ENCODE measurements at regions not wholly inside any gene's neighbourhood (a gene's known extent, or its start where the extent isn't known, plus 50 kb on each side); places are given as distances from the start of the nearest gene placed in this dataset.
"Not testable (repeated sequence)": the region's sequence is repeated elsewhere in the genome, so short reads cannot be mapped to it uniquely, and the experiment has no call there.

GRCh38 chr6:166877906-166878305 lies 78.4 kb downstream of the RNASET2 start:
- DNase-seq, result no peak

GRCh38 chr6:166877349-166877748 lies 79.0 kb downstream of the RNASET2 start:
- no peak for DNase-seq

- no peak for DNase-seq
These were observed 83.8 kb downstream of the RNASET2 start for GRCh38 chr6:166872531-166873009.

- DNase-seq, result no peak
These were observed 85.6 kb downstream of the RNASET2 start for GRCh38 chr6:166870602-166871208.

- DNase-seq, result no peak
These were observed 89.3 kb downstream of the RNASET2 start for GRCh38 chr6:166866839-166867637.

GRCh38 chr6:166864333-166864732 lies 92.0 kb downstream of the RNASET2 start:
- no peak for DNase-seq

GRCh38 chr6:166862978-166863530 lies 93.3 kb downstream of the RNASET2 start:
- no peak for DNase-seq

GRCh38 chr6:166862287-166862977 lies 93.9 kb downstream of the RNASET2 start:
- DNase-seq, result peak; percentile 17

- DNase-seq, result no peak
These were observed 94.4 kb downstream of the RNASET2 start for GRCh38 chr6:166861961-166862286.

- DNase-seq, result no peak
These were observed 95.0 kb downstream of the RNASET2 start for GRCh38 chr6:166861304-166861703.

- DNase-seq, result no peak
These were observed 96.0 kb downstream of the RNASET2 start for GRCh38 chr6:166860392-166860791.

- no peak for DNase-seq
These were observed 100.9 kb downstream of the RNASET2 start for GRCh38 chr6:166855416-166855815.

- no peak for DNase-seq
These were observed 102.7 kb downstream of the RNASET2 start for GRCh38 chr6:166853371-166854325.

GRCh38 chr6:166852451-166852975 lies 103.8 kb downstream of the RNASET2 start:
- no peak for DNase-seq

GRCh38 chr6:166851911-166852310 lies 104.4 kb downstream of the RNASET2 start:
- DNase-seq, result no peak

GRCh38 chr6:166851426-166851825 lies 104.9 kb downstream of the RNASET2 start:
- no peak for DNase-seq

GRCh38 chr6:166850677-166851076 lies 105.7 kb downstream of the RNASET2 start:
- no peak for DNase-seq

GRCh38 chr6:166849749-166850183 lies 106.6 kb downstream of the RNASET2 start:
- DNase-seq, result no peak

- no peak for DNase-seq
These were observed 107.2 kb downstream of the RNASET2 start for GRCh38 chr6:166848979-166849748.

- not testable (repeated sequence) for DNase-seq
These were observed 109.8 kb downstream of the RNASET2 start for GRCh38 chr6:166846446-166847142.

- DNase-seq, result no peak
These were observed 113.7 kb downstream of the RNASET2 start for GRCh38 chr6:166842607-166843006.
